ENCODE measurements at regions not wholly inside any gene's neighbourhood (a gene's known extent, or its start where the extent isn't known, plus 50 kb on each side); places are given as distances from the start of the nearest gene placed in this dataset.

DNA sequence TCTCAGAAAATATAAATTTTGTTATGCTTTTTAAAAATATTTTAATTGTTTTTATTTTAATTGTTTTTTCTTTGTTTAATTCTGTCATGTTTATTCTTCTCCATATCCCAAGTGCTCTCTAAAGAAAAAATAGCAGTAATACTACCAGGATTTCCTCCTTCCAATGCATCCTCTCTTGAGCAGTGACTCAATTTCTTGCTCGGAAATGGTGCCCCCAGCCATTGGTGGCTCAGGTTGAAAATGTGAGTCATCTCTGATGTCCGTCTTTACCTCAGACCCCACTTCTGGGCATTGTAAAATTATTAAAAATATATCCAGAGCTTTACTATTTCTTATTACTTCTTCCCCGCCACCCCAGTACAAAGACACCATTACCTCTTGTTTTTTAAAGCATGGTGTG is 898.5 kb downstream of the METTL15 start:
- no peak for TF ChIP-seq EZH2phosphoT487 (IDR thresholded peaks at IDR 0.05; ENCODE audit: insufficient read depth, low read depth)
- no peak for TF ChIP-seq EZH2 (IDR thresholded peaks at IDR 0.05; ENCODE audit: insufficient read depth, poor library complexity, severe bottlenecking)
